Panc1 (cell line): ENCODE measurements at regions not wholly inside any gene's neighbourhood (a gene's known extent, or its start where the extent isn't known, plus 50 kb on each side); places are given as distances from the start of the nearest gene placed in this dataset.
"Not testable (repeated sequence)": the region's sequence is repeated elsewhere in the genome, so short reads cannot be mapped to it uniquely, and the experiment has no call there.

Experiments used
- ATAC-seq: fragments of 200-7000 bp; cut with Tn5 transposase; 2 replicates; pipeline ENCODE4 v1.9.1; 2020; ENCODE audit warnings: mild to moderate bottlenecking, moderate library complexity
- BruUV-seq: library from RNA; stranded (reverse); fragments of 400-500 nt; replicated peaks from 2 replicates; lab custom pipeline; 2021; lab: Mats Ljungman, UMichigan
- CTCF ChIA-PET: fragments of 300-600 bp; sonication (Branson Sonifier 250); formaldehyde crosslinking; loops from one replicate; lab custom pipeline; 2022; ENCODE audit warnings: antibody characterized with exemption; lab: Charles Lee
- POLR2A ChIA-PET: fragments of 300-600 bp; sonication (Branson Sonifier 250); formaldehyde crosslinking; loops from one replicate; lab custom pipeline; 2022; ENCODE audit warnings: antibody characterized with exemption; lab: Charles Lee
- DNase-seq: peaks from one replicate; pipeline ENCODE4 v3.0.0-alpha.2; 2010; ENCODE audit warnings: low read depth, low spot score
- H3K27ac ChIP-seq: 2 replicates; pipeline ENCODE4 v1.5.1; 2011; ENCODE audit warnings: mild to moderate bottlenecking, low read length, inconsistent platforms
- H3K27me3 ChIP-seq: fragments of 200-500 bp; sonication (Bioruptor generic); 2 replicates; pipeline ENCODE4 v1.6.0; 2014; ENCODE audit warnings: low read length, inconsistent platforms; ENCODE audit not compliant: control insufficient read depth, insufficient read depth
- H3K36me3 ChIP-seq: fragments of 200-500 bp; sonication (Bioruptor generic); 2 replicates; pipeline ENCODE4 v1.5.1; 2014; ENCODE audit warnings: inconsistent platforms, mild to moderate bottlenecking, low read length, moderate library complexity; ENCODE audit not compliant: control insufficient read depth, insufficient read depth
- H3K4me1 ChIP-seq: 2 replicates; pipeline ENCODE4 v1.5.1; 2011; ENCODE audit warnings: inconsistent platforms, mild to moderate bottlenecking, low read length, moderate library complexity; ENCODE audit not compliant: control insufficient read depth, insufficient read depth
- H3K4me3 ChIP-seq, 2 experiments: 2 replicates each; pipeline ENCODE4 v1.5.1; 2011 to 2012; ENCODE audit warnings: low read depth in 2 of 2, low read length in 2 of 2, mild to moderate bottlenecking in 2 of 2, inconsistent platforms in 1 of 2, moderate library complexity in 1 of 2
- H3K9me3 ChIP-seq: fragments of 200-500 bp; sonication (Bioruptor generic); 2 replicates; pipeline ENCODE4 v1.5.1; 2014; ENCODE audit warnings: low read depth, mild to moderate bottlenecking, inconsistent platforms, low read length, moderate library complexity; ENCODE audit not compliant: control insufficient read depth, insufficient read depth
- CTCF ChIP-seq: fragments of 450-650 bp; IDR thresholded peaks from 2 replicates; pipeline ENCODE4 v1.5.1; 2017; ENCODE audit warnings: mild to moderate bottlenecking
- POLR2AphosphoS5 ChIP-seq: IDR thresholded peaks from 2 replicates; pipeline ENCODE4 v1.6.1; 2012; ENCODE audit warnings: mild to moderate bottlenecking, low read depth, low read length, moderate library complexity
- REST ChIP-seq, 2 experiments: IDR thresholded peaks; 2 replicates each; pipeline ENCODE4 v1.6.1; 2011 to 2012; ENCODE audit warnings: low read depth in 2 of 2, control low read depth in 1 of 2, low read length in 1 of 2, mild to moderate bottlenecking in 1 of 2, moderate library complexity in 1 of 2; ENCODE audit not compliant: insufficient read depth in 1 of 2
- SIN3A ChIP-seq: IDR thresholded peaks from 2 replicates; pipeline ENCODE4 v1.6.1; 2012; ENCODE audit warnings: low read depth, mild to moderate bottlenecking, low read length, moderate library complexity, borderline replicate concordance; ENCODE audit not compliant: insufficient read depth
- TCF7L2 ChIP-seq: IDR thresholded peaks from 2 replicates; pipeline ENCODE4 v1.6.1; 2011; ENCODE audit warnings: mild to moderate bottlenecking, low read depth, low read length, inconsistent platforms
- in situ Hi-C: cut with HindIII; loops from 2 replicates; pipeline ENCODE4 v1.10.0; 2016; ENCODE audit warnings: low sequenced_read_pairs, low pct_unique_long_range_greater_than_20kb
- intact Hi-C: fragments of 100-400 bp; cut with micrococcal nuclease; formaldehyde crosslinking; loops from one replicate; pipeline ENCODE4 v1.10.0; 2022; ENCODE audit not compliant: unreplicated experiment

- DNase-seq (no peak), ATAC-seq (no peak)
- ChIA-PET POLR2A (no interaction called here), CTCF (no interaction called here)
- no TSS peak for BruUV-seq
- H3K4me1 ChIP-seq: no peaks in the 10 kb centered on the region
- no peaks in the 10 kb centered on the region for H3K36me3 ChIP-seq
- no peaks in the 10 kb centered on the region; the same call in 1 of the 2 replicates for H3K27me3 ChIP-seq
- no peak overlapping the region for H3K27ac ChIP-seq
- TF ChIP-seq TCF7L2 (no peak), CTCF (no peak)
- in situ Hi-C loops (no loop called here), intact Hi-C loops (loop anchor here (10.0 kb wide), 2 partner anchors 573 to 603 kb away; no protein-coding TSS in a partner anchor)
- H3K4me3 ChIP-seq: no peak overlapping the region
- no peaks in the 10 kb centered on the region for H3K9me3 ChIP-seq
These were observed 64.9 kb upstream of the ZBTB20 start for GRCh38 chr3:115211810-115212492.

GRCh38 chr3:115212615-115213014, 65.5 kb upstream of the ZBTB20 start:
- no TSS peak for BruUV-seq
- Histone ChIP-seq H3K4me3 (no peak overlapping the region), H3K27me3 (no peaks in the 10 kb centered on the region; the same call in 1 of the 2 replicates), H3K4me1 (no peaks in the 10 kb centered on the region), H3K9me3 (no peaks in the 10 kb centered on the region), H3K27ac (no peak overlapping the region), H3K36me3 (no peaks in the 10 kb centered on the region)
- intact Hi-C loops (loop anchor here (10.0 kb wide), 2 partner anchors 572 to 602 kb away; no protein-coding TSS in a partner anchor), in situ Hi-C loops (no loop called here)
- ATAC-seq (no peak), DNase-seq (no peak)
- CTCF ChIA-PET: no interaction called here
- POLR2A ChIA-PET: no interaction called here
- TF ChIP-seq CTCF (no peak), TCF7L2 (no peak), POLR2AphosphoS5 (no peak), REST (IDR thresholded peaks at IDR 0.05; ENCODE audit: insufficient read depth in 1 of 2, low read depth in 2 of 2, low read length in 1 of 2) (no peak), SIN3A (no peak)

- CTCF ChIA-PET, BruUV-seq, H3K4me1 ChIP-seq, H3K27me3 ChIP-seq, H3K27ac ChIP-seq, POLR2A ChIA-PET, H3K9me3 ChIP-seq, ATAC-seq, DNase-seq, in situ Hi-C loops, H3K36me3 ChIP-seq, H3K4me3 ChIP-seq: not testable (repeated sequence)
- intact Hi-C loops: loop anchor here (10.0 kb wide), 2 partner anchors 572 to 602 kb away; no protein-coding TSS in a partner anchor
These were observed 66.0 kb upstream of the ZBTB20 start for GRCh38 chr3:115213052-115213451.
